ENCODE measurements at regions not wholly inside any gene's neighbourhood (a gene's known extent, or its start where the extent isn't known, plus 50 kb on each side); places are given as distances from the start of the nearest gene placed in this dataset.

DNA sequence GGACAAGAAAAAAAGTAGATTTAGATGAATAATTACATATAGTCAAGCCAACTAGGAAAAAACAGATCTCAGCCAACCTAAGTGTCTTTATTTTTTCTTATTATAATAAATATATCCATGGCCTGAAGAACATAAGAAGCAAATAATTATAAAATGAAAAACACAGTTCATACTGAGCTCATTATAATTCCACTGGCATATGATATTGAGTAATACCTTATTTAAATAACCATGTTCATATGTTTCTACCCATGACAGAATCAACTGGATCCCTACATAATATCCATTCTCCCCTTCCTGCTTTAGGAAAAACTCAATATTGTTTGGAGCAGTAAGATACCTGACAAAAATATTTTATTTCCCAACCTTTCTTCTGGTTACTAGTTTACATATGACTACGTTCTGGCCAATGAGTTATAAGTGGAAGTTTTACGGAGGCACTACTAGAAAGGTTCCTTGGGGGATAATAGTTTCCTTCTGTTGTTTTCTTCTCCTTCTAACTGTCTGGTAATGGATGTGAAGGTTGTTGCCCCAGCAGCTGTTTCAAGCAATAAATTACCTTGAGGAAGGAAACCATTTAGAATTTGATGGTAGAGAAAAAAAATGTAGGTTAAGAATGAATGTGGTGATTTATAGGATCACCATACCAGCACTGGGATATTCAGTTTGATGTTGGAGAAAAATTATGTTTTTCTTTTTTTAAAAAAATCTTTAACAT is 184.1 kb upstream of the MBNL1 start:
- in situ Hi-C loops (cut with HindIII; ENCODE audit: low pct_unique_long_range_greater_than_20kb, low sequenced_read_pairs) = no loop called here
- no peak for DNase-seq (ENCODE audit: low read depth)

DNA sequence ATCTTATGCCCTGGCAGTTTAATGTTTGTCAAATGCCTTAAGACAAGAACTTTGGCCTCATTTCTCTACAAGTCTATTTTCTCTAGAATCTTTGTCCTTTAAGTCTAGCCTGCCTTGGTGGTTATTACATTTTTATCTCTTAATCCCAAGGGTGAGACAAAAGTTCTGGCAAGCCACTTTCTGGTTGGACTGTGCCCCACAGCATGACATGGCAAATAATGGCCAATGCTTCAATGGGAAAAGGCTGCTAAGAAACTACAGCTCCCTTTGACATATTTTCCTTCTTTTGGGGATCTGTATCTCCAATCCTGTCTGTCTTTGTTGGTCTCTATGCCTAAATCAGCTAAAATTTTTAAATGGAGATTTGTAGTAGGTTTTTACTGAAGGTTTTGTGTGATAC is 181.6 kb upstream of the MBNL1 start:
- in situ Hi-C loops (cut with HindIII; ENCODE audit: low pct_unique_long_range_greater_than_20kb, low sequenced_read_pairs) = no loop called here
- no peak for DNase-seq (ENCODE audit: low read depth)

DNA sequence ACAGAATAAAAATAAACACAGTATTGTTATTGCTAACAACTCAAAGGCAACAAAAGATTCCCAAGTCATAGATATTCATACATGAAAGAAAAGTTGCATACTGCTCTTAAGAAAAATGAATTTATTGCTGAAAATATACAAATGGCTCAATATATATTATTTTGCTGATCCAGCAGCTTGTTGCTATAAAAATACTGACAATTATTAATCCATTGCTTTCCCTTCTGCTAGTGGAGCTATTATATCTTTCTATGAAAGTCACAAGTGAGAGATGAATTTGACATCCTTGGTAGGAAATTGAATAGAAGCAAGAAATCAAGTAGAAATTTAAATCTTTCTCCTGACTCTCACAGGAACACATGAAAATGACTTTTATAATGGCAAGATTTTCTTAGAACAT is 179.2 kb upstream of the MBNL1 start:
- in situ Hi-C loops (cut with HindIII; ENCODE audit: low pct_unique_long_range_greater_than_20kb, low sequenced_read_pairs) = no loop called here
- DNase-seq (ENCODE audit: low read depth) = no peak

DNA sequence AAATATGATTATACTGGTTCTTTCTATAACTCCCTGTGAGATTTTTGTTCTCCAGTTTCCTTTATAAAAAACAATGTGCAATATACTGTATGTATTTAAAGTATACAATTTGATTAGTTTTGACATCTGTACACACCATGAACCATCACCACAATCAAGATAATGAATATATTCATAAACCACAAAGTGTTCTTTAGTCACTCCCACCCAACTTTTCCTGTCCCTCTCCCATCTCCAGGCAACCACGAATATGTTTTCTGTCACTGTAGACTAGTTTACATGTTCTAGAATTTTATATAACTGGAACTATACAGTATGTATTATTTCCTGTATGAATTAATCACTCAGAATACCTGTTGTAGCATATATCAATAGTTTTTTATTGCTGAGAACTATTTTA is 177.0 kb upstream of the MBNL1 start:
- in situ Hi-C loops (cut with HindIII; ENCODE audit: low pct_unique_long_range_greater_than_20kb, low sequenced_read_pairs) = no loop called here
- DNase-seq (ENCODE audit: low read depth) = no peak

DNA sequence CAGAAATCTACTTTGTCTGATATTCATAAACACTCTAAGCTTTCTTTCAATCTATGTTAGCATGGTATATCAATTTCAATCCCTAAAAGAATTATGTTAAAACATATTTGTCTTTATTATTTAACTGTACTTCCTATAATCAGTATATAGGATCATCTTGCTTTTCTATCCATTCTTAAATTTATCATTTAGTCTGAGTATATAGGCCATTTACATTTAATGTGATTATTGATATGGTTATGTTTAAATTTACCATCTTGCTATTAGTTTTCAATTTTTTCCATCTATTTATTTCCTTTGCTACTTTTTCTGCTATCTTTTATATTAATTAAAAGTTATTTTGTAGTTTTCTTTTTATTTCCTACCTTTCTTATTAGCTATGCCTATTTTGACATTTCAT is 174.8 kb upstream of the MBNL1 start:
- no peak for DNase-seq (ENCODE audit: low read depth)
- in situ Hi-C loops (cut with HindIII; ENCODE audit: low pct_unique_long_range_greater_than_20kb, low sequenced_read_pairs) = no loop called here

DNA sequence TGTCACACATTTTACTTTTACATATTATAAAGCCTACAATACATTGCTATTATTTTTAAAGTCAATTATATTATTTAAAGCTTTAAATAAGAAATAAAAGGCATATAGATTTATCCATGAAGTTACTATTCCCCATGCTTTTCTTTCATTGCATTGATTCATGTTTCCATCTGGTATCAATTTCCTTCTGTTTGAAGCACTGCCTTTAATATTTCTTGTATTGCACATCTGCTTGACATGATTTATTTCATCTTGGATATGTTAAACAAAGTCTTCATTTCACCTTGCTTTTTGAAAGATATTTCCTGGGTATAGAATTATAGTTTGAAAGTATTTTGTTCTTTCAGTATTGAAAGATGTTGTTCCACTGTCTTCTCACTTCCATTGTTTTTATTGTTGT is 174.3 kb upstream of the MBNL1 start:
- DNase-seq (ENCODE audit: low read depth) = no peak
- in situ Hi-C loops (cut with HindIII; ENCODE audit: low pct_unique_long_range_greater_than_20kb, low sequenced_read_pairs) = no loop called here

DNA sequence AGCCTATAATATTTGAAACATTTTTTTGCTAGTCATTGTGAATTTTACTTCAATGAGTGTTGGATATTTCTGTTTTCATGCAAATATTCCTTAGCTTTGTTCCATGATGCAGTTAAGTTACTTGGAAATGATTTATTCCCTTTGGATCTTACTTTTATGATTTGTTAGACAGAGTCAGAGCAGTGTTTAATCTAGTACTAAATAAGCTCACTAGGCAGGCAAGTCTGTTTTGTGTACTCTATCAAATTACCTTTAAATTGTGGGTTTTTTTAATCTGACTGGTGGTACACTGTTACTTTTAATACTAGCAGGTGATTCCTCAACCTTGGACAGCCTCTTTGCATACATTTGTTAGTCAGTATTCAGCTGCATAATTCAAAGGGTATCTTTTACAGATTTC is 173.3 kb upstream of the MBNL1 start:
- in situ Hi-C loops (cut with HindIII; ENCODE audit: low pct_unique_long_range_greater_than_20kb, low sequenced_read_pairs) = no loop called here
- no peak for DNase-seq (ENCODE audit: low read depth)

DNA sequence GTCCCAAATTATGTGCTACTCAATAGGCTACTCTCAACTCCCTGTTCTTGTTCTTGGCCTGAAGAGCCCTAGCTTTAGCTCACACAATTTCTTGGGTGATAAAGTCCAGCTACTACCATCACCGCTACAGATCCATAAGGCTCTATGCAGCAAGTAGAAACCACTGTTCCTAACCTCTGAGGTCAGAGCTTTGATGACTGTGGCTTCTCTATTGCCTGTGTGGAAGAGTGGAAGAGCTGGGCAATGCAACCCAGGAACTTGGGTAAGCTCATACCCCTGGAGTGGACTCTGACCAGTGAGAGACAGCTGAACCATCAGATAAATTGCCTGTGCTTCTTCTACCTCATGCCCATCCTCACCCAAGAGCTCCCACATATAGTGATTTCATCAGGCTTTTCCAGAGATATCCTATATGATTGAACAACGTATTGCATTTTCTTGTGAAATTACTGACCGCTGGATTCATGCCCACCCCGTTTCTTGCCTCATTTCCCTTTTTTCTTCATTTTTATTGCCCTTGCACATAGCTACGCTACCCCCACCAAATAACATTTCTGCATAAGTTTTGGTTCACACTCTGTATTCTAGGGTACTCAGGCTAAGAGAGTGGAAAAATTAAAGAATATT is 172.3 kb upstream of the MBNL1 start:
- in situ Hi-C loops (cut with HindIII; ENCODE audit: low pct_unique_long_range_greater_than_20kb, low sequenced_read_pairs) = no loop called here
- no peak for DNase-seq (ENCODE audit: low read depth)

DNA sequence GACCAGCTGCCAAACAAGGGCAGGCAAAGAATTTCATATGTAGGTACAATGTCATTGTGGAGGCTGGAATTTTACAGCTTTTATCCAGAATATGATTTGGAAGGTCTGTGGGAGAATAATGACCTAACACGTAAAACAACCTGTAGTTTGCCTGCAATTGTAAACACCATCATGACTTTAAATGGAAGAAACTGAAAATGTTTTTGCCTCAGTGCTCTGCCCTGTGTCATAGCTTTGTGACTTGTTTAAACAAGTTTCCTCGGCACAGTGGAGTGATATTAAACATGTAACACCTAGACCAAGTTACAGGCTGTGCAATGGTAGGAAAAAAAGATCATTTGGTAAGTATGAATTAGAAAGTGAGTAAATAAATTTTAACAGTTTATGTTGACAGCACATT is 171.6 kb upstream of the MBNL1 start:
- in situ Hi-C loops (cut with HindIII; ENCODE audit: low pct_unique_long_range_greater_than_20kb, low sequenced_read_pairs) = no loop called here
- DNase-seq (ENCODE audit: low read depth) = no peak

DNA sequence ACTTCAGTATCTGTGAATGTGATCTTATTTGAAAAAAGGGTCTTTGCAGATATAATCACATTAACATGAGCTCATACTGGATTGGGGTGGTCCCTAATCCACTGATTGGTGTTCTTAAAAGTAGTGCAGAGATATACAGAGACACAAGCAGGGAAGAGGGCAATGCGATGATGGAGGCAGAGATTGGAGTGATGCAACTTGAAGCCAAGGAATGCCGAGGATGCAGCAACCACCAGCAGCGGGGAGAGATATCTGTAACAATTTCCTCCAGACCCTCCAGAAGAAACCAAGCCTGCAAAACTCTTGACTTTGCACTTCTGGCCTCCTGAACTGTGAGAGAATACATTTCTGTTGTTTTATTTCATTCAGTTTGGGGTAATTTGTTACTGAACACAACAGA is 171.0 kb upstream of the MBNL1 start:
- DNase-seq (ENCODE audit: low read depth) = no peak
- in situ Hi-C loops (cut with HindIII; ENCODE audit: low pct_unique_long_range_greater_than_20kb, low sequenced_read_pairs) = no loop called here

DNA sequence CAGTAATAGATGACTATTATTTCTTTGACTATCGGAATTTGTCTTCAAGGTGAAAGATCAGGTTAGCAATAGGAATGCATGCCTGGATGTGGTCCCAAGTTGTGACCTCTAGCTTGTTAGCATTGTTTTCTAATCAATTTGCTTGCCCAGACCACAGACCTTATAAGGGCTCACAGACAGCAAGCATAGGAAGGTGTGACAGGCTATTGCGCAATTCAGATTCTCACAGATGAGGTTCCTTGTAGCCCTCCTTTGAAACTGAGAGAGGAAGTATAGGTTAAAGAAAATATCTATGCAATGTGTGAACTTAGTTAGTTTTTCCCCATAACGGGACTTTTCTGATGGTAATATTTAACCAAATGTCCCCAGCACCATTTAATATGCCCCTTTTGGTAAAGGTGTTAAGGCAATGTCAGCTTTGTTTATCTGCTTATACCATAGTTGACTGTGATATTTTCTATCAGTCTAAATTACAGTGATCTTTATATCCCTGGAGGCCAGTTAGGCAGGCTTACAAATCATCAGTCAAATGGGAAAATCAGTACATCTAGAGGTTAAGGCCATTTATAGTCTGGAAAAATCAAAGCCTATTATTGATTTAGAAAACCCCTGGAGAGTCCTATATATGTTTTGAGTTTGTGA is 168.1 kb upstream of the MBNL1 start:
- in situ Hi-C loops (cut with HindIII; ENCODE audit: low pct_unique_long_range_greater_than_20kb, low sequenced_read_pairs) = no loop called here
- DNase-seq (ENCODE audit: low read depth) = no peak

DNA sequence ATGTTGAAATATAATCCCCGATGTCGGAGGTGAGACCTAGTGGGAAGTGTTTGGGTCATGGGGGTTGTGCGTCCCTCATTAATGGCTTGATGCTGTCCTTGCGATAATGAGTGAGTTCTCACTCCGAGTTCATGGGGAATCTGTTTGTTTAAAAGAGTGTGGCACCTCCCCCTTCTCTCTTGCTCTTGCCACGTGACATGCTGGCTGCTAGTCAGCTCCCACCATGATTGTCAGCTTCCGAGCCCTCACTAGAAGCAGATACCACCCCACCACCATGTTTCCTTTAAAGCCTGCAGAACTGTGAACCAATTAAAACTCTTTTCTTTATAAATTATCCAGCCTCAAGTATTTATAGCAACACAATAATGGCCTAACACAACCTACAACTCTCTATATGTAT is 166.3 kb upstream of the MBNL1 start:
- in situ Hi-C loops (cut with HindIII; ENCODE audit: low pct_unique_long_range_greater_than_20kb, low sequenced_read_pairs) = no loop called here
- DNase-seq (ENCODE audit: low read depth) = no peak

DNA sequence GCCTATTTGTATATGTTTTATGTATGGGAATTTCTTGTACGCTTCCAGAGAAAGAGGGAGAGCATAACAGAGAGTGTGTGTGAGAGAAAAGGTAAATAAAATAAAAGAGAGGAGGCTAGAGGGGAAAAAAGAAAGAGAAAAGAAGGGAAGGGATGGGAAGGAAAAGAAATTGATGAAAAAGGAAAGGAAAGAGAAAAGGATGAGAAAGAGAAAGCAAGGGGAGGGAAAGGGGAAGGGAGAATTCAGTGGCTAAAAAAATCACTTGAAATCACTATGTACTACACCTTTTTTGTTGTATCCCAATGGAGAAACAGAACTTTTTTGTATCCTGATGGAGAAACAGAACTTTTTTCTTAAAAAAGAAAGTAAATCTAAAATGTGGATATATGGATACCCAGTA is 165.5 kb upstream of the MBNL1 start:
- in situ Hi-C loops (cut with HindIII; ENCODE audit: low pct_unique_long_range_greater_than_20kb, low sequenced_read_pairs) = no loop called here
- DNase-seq (ENCODE audit: low read depth) = no peak

DNA sequence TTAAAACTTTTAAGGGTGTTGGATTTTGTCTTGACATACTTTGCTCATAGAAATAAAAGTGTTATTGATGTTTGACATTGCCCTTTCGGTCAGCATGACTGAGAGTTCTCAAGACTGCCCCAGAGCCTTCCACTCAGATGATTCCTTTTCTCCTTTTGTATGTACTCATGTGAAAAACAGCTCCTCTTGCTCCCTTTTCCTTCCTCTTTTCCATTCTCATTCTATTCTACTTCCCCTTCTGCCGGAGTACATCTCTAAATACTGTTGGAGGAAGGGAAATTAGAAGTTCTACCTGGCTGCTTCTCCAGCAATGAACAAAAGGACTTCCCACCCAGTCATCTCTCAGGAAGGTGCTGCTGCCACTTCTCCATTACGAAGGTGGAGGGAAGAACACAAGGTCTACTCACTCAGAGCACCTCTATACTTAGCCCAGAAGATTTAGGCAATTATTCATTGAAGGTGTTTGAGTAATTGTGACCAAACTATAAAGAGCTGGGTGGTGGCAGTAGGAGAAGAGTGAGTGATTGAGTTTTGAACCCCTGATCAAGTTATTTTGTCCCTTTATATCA is 163.8 kb upstream of the MBNL1 start:
- in situ Hi-C loops (cut with HindIII; ENCODE audit: low pct_unique_long_range_greater_than_20kb, low sequenced_read_pairs) = no loop called here
- no peak for DNase-seq (ENCODE audit: low read depth)

DNA sequence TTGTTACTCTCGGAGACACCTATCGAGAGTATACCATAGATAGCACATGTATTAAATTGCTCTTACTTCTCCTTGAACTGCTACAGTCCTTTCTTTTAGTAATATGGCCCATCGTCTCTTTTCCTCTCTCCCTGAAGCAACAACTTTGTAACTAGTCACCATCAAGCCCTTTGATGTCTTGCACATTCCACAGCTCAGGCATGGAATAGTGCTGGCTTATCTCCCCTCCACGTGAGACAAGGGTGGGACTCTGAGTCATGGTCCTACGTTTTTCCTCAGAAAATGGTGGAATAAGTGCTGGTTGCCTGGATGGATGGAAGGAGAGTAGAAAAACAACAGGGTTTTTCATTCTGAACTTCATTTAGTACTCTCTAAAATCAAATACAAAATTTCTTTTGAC is 163.3 kb upstream of the MBNL1 start:
- in situ Hi-C loops (cut with HindIII; ENCODE audit: low pct_unique_long_range_greater_than_20kb, low sequenced_read_pairs) = no loop called here
- no peak for DNase-seq (ENCODE audit: low read depth)

DNA sequence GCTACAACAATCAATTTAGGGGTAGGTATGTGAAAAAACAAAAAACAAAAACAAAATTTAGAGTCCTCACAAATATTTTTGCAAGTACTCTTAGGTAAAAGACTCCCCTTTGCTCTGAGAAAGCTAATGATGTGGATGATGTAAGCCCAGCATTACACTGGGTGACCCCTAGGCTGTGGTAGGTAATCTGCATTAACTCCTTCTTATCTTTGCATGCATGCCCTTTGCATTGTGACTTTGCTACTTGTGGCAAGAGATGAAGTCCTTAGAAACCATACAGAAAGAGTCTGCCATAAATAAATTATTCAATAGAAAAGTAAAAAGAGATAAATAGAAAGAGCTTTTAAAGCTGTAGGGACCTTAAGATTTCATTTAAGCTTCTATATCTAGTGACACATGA is 159.7 kb upstream of the MBNL1 start:
- in situ Hi-C loops (cut with HindIII; ENCODE audit: low pct_unique_long_range_greater_than_20kb, low sequenced_read_pairs) = no loop called here
- no peak for DNase-seq (ENCODE audit: low read depth)

DNA sequence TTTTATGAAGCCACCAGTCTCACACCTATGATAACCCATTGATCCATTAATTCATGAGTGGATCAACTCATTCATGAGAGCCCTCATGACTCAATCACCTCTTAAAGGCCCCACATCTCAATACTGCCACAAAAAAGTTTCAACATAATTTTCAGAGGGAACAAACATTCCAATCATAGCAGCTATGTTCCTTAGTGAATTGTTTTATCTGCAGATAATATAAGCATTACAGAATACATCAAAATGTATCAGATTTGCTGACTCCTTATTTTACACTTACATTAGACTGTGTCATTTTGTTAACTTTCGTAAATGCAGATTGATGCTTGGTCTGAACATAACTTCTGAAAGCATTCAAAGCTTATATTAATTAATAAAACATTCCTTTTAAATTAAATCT is 155.3 kb upstream of the MBNL1 start:
- in situ Hi-C loops (cut with HindIII; ENCODE audit: low pct_unique_long_range_greater_than_20kb, low sequenced_read_pairs) = no loop called here
- no peak for DNase-seq (ENCODE audit: low read depth)

DNA sequence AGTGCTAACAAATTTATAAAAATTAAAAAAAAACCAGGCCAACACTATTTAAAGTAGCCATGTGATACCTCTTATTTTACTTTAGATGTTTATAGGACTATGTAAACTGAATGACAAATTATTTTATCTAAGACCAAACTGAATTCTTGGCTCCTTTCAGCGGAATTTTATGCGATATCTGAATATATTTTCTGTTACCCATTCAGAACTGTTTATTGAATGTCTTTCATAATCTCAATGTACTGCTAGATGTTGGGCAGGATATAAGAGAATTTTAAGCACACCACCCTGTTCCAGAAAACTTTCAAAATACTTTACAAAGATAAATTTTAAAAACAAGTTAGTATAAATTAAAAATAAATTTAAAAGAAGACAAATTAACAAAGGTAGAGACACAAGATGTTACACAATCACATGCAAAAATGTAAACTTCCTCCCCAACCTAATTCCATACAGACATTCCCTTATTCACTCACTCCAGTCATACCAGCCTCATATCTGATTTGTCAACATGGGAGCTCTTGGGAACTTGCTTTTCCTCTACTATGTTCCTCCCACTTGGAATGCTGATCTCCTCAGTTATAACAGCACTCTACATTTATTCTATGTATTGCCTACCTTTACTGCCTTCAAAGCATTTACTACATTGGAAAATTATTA is 154.6 kb upstream of the MBNL1 start:
- in situ Hi-C loops (cut with HindIII; ENCODE audit: low pct_unique_long_range_greater_than_20kb, low sequenced_read_pairs) = no loop called here
- no peak for DNase-seq (ENCODE audit: low read depth)

DNA sequence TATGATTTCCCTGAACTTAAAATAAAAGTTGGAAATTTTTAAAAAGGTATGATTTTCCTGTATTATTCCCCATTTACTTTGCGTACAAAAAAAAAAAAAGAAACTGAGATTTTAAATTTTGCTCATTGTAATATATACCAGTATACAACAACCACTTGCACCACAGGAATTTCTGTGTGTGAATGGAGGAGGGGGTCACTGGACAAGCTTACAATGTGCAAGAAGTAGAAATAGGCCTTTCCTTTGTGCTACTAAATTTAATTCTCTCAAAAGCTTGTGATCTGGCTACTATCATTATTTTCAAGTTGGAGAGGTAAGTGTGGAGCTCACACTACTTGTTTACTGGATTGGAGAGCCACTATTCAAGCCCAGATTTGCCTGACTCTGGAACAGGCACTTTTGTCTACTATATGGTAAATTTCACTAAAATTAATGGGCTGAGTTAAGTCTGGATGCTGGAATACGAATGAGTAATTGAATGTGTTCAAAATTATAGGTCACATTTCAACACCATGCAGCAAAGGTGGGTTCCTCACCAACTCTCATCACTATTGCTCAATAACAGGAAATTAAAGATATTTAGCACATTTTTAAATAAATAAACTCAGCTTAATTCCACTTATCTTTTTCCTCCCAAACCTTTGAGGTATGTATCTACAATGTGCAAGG is 148.0 kb upstream of the MBNL1 start:
- in situ Hi-C loops (cut with HindIII; ENCODE audit: low pct_unique_long_range_greater_than_20kb, low sequenced_read_pairs) = no loop called here
- no peak for DNase-seq (ENCODE audit: low read depth)
